Hematopoietic multipotent progenitor cell treated with erythropoietin and hydrocortisone succinate and interleukin-3 and kit ligand, for 15 days (in vitro differentiated cells): ENCODE measurements at regions not wholly inside any gene's neighbourhood (a gene's known extent, or its start where the extent isn't known, plus 50 kb on each side); places are given as distances from the start of the nearest gene placed in this dataset.
"Not testable (repeated sequence)": the region's sequence is repeated elsewhere in the genome, so short reads cannot be mapped to it uniquely, and the experiment has no call there.

Experiments
- DNase-seq: peaks from one replicate; pipeline ENCODE4 v3.0.0-alpha.2; 2015; ENCODE audit warnings: low spot score

GRCh38 chr2:89833780-89834117 lies 1142.3 kb downstream of the RPIA start:
- peak; percentile 30 for DNase-seq

- DNase-seq = no peak
Observed at GRCh38 chr2:89834306-89834705, 1142.8 kb downstream of the RPIA start.

- peak; percentile 30 for DNase-seq
Observed at GRCh38 chr2:89836326-89836725, 1144.9 kb downstream of the RPIA start.

GRCh38 chr2:89837962-89838625 lies 1146.6 kb downstream of the RPIA start:
- DNase-seq = no peak

GRCh38 chr2:89840175-89840574 lies 1148.7 kb downstream of the RPIA start:
- DNase-seq = not testable (repeated sequence)

- DNase-seq = not testable (repeated sequence)
Observed at GRCh38 chr2:89840781-89841475, 1149.5 kb downstream of the RPIA start.

GRCh38 chr2:89841476-89841840 lies 1150.0 kb downstream of the RPIA start:
- DNase-seq = no peak

- no peak for DNase-seq
Observed at GRCh38 chr2:89842180-89842908, 1150.9 kb downstream of the RPIA start.

- no peak for DNase-seq
Observed at GRCh38 chr2:89844221-89844943, 1152.9 kb downstream of the RPIA start.

- DNase-seq = no peak
Observed at GRCh38 chr2:89845532-89845931, 1154.1 kb downstream of the RPIA start.

- DNase-seq = no peak
Observed at GRCh38 chr2:89848114-89848513, 1156.6 kb downstream of the RPIA start.

- DNase-seq = no peak
Observed at GRCh38 chr2:89848763-89849368, 1157.4 kb downstream of the RPIA start.

- DNase-seq = no peak
Observed at GRCh38 chr2:89849731-89850130, 1158.3 kb downstream of the RPIA start.

GRCh38 chr2:89850481-89850880 lies 1159.0 kb downstream of the RPIA start:
- DNase-seq = no peak

- DNase-seq = no peak
Observed at GRCh38 chr2:89850881-89851582, 1159.6 kb downstream of the RPIA start.

- DNase-seq = no peak
Observed at GRCh38 chr2:89851583-89851905, 1160.1 kb downstream of the RPIA start.

GRCh38 chr2:89853427-89853826 lies 1162.0 kb downstream of the RPIA start:
- DNase-seq = not testable (repeated sequence)

GRCh38 chr2:89855752-89856151 lies 1164.3 kb downstream of the RPIA start:
- DNase-seq = not testable (repeated sequence)

GRCh38 chr2:89856305-89856704 lies 1164.8 kb downstream of the RPIA start:
- not testable (repeated sequence) for DNase-seq

- not testable (repeated sequence) for DNase-seq
Observed at GRCh38 chr2:89862164-89862563, 1170.7 kb downstream of the RPIA start.

- DNase-seq = not testable (repeated sequence)
Observed at GRCh38 chr2:89863209-89863608, 1171.7 kb downstream of the RPIA start.
